HG03025 (cell line): ENCODE measurements at regions not wholly inside any gene's neighbourhood (a gene's known extent, or its start where the extent isn't known, plus 50 kb on each side); places are given as distances from the start of the nearest gene placed in this dataset.

Source experiments
- ATAC-seq: cut with Tn5 transposase; IDR thresholded peaks from one replicate; pipeline ENCODE4 v1.9.1; 2021; ENCODE audit warnings: mild to moderate bottlenecking, moderate library complexity; ENCODE audit not compliant: unreplicated experiment, low FRiP score

DNA sequence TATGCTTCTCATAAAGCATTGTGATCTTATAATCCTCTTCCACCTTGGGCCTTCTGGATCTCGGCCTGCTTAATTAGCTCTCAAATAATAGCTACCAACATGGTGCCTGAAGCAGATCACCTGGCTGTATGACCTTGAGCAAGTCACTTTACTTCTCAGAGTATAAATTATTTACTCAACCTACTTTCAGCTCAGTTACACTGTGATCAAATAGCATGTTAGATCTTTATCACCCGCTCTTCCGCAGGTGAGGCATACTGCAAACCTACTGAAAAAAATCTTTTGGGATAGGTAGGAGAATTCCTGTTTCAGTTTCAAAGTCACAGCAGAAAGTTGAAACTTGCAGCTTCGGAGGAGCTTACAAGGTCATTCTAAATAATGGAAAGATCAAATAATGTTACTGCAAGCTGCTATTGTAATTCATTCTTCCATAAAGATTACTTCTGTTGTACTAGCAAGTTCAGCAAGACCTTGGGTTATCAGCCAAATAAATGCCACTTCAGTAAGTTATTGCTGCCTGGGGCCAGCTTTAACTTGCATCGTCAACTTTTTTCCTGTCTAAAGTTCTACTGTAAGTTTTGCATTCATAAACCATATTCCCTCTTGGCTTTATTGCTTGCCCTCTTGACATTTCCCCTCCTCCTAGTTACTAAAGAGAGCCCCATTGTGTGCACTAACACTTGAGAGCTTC lies 268.4 kb upstream of the ATP11B start:
- no peak for ATAC-seq

GRCh38 chr3:182525766-182526374 lies 267.4 kb upstream of the ATP11B start:
- no peak for ATAC-seq

GRCh38 chr3:182527745-182528144 lies 265.6 kb upstream of the ATP11B start:
- no peak for ATAC-seq

DNA sequence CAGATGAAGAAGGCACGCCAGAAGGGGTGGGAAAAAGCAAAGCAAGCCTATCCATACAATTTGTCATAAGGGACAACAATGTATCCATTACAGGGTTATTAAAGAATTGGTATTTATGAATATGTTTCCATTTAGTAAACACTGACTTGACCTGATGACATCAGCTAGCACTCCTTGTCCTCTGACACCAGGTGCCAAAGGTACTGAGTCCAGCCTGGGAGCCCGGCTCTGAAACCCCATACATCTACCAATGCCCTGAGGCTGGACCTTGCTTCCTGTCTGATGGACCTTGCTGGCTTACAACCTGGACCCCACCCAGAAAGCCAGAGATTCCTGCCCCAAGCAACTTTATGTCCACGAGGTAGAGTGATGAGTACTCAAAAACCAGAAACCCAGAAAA lies 263.0 kb upstream of the ATP11B start:
- ATAC-seq, result no peak

DNA sequence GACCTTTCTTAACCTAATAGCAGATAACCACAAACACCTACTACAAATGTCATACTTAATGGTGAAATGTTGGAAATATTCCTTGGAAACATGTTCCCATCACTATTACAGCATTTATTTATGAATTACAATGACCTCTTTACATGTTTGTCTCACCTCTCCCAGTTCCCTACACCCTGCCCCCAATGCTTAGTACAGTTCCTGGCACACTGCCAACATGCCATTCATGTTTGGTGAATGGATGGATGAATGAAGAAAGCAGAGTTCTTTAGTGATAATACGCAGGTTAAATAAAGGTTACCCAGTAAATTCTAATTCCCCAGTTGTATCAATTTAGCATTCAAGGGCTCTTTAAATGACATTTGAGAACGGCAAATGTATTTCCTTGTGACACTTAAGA lies 259.9 kb upstream of the ATP11B start:
- no peak for ATAC-seq

- no peak for ATAC-seq
Measured at GRCh38 chr3:182544542-182544941, 248.8 kb upstream of the ATP11B start.

GRCh38 chr3:182562274-182562673 lies 231.0 kb upstream of the ATP11B start:
- no peak for ATAC-seq

DNA sequence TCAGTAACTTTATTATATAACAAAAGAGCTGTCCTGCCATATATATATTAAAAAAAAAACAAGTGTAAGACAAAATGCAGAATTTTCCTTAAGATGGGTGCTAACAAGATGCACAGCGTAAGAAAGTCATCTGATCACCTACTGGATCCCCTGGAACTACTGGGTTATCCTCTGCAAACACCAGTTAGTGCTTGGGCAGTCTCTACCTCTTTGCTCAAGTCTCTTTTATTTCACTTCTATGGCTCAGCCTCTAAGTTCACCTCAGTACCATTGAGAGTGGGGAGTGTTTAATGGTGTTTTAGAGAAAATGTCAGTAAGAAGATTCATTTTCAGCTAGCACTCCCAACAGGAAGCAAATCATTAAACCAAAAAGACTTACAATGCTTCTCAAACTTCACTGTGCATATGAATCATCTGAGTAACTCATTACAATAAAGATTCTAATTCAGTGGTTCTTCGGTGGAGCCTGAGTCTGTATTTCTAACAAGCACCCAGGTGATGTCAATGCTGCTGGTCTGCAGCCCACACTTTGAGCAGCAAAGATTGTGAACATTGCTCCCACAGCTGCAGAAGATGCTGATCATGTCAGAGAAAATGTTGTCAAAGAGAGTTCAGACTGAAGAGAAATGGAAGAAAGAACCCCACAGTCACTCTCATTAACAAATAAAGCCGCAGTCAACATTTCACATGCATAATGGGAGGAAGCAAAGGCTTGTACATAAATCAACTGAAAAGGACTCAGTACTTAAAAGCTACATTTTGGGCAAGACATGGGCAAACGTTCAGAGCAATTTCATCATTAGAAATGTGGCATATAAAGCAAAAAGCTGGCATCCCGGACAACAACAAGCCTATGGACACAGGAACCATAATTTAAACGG lies 227.1 kb upstream of the ATP11B start:
- no peak for ATAC-seq

DNA sequence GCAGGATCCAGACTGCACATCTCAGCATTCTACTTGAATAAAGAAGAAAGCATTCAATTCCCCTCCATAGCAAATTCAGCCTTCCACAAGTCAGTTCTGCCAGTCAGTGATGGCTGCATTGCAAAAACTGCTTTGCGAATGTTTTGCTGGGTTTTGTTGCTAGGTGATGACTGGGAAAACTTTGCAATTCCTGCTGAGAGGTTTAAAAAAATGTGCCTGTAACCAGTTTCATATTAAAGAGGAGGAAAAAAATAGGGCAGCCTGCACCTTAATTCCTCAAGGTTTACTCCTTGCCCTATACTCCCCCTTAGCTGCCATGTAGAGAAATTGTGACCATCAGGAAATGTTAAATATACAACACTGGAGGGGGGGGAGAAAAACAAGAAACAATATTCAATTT lies 225.6 kb upstream of the ATP11B start:
- no peak for ATAC-seq

DNA sequence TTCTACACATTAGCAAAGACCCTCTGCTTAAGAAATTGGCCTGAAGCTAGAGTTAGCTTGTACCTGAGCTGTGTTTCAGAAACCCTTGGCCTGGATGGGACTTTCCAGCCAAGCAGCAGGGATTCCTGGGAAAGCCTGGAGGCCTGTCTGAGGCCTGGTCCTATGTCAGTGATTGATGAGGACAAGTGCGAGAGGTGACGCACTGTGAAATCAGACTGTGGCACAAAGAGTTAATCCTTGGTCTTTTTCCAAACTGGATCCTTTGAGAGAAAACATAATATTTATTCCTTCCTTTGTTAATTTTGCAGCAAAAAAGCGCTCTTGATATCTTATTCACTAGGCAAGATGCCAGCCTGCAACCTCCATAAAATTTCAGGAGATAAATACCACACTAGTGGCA lies 225.0 kb upstream of the ATP11B start:
- no peak for ATAC-seq

DNA sequence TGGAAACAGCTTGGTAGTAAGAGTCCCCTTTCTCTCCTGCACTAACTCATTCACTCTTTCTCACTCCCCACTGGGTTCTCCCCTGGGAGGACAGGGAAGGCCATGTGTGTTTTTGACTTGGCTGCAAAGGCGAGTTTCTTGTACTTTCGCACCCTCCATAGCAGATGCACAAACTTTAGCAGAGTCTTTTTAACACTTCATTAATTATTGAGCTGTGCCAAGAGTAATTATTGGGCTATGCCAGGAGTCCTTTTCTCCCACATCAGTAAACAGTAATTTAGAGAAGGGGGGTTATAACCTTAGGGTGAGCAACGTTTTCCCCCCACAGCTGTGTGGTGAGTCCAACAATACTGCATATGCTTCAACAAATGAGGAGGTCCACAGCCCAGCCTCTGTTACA lies 224.4 kb upstream of the ATP11B start:
- no peak for ATAC-seq

GRCh38 chr3:182570946-182571594 lies 222.2 kb upstream of the ATP11B start:
- ATAC-seq, result no peak

GRCh38 chr3:182575941-182576340 lies 217.4 kb upstream of the ATP11B start:
- ATAC-seq, result no peak

- ATAC-seq, result no peak
Measured at GRCh38 chr3:182583545-182583944, 209.8 kb upstream of the ATP11B start.

- ATAC-seq, result no peak
Measured at GRCh38 chr3:182585532-182586150, 207.7 kb upstream of the ATP11B start.

GRCh38 chr3:182592747-182593146 lies 200.6 kb upstream of the ATP11B start:
- ATAC-seq, result no peak

DNA sequence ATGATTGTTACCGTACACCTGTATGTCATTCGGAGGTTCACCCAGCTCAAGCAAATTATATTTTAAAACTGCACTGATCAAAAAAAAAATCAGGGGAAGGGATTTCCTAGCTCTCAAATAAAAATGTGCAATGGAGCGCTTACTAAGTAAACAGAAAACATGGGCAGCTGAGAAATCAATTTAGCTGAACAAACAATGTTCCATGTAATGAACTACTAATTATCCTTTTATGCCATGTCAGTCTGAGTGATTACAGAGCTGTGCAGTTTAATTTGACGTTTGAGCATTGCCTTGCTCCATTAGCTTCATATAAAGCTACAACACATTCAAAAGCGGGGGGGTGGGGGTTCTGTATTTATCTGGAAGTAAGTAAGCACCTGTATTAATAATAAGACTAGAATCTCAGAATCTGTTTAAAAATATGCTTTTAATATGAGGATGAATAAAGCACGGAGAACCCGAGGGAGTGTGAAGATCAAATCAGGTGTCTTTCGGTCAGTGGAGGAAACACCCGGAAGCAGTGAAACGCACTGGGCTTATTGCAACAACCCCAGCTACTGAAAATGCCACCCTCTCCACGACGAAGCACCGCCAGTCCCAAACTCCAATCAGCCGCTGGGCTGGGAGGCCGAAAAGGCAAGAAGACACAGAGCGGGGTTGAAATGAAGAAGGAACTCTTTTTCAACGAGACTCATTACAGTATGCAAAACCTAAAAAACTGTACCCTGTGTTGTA lies 196.5 kb upstream of the ATP11B start:
- no peak for ATAC-seq

DNA sequence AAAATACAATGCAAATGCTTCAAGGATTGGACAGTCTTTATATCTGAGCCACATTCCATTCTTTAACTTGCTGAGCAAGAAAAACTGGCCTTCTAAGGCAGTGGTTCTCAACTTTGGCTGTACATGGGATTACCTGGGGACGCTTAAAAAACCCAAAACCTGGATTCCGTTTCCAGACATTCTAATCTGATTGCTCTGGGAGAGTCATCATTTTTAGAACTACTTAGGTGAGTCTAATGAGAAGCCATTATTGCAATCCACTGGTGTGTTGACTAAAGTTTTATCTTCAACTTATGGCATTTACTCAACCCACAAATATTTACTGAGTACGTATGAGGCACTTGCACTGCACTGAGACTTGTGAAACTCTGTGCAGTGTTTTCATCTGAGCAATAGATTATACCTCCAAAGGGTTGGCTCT lies 195.7 kb upstream of the ATP11B start:
- no peak for ATAC-seq

DNA sequence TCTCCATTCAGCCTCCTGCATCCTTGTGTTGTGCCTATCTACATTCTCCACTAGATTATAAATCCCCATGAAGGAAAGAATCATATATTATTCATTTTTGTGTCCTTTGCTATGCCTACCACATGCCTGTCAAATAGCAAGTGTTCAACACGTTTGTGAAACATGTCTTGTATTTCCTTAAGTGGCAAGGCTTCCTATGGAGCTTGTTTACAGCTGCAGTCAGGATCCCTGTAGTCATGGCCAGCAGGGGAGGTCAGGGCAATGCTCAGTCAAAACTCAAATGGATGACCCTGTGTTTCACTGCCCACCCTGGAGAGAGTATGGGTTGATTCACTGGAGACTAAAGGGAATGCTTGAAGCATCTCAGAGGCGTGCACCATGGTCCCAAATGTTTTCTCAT lies 191.7 kb upstream of the ATP11B start:
- no peak for ATAC-seq

GRCh38 chr3:182603501-182603900 lies 189.8 kb upstream of the ATP11B start:
- no peak for ATAC-seq
